HG03159 (cell line): ENCODE measurements at regions not wholly inside any gene's neighbourhood (a gene's known extent, or its start where the extent isn't known, plus 50 kb on each side); places are given as distances from the start of the nearest gene placed in this dataset.

Experiments
- ATAC-seq: cut with Tn5 transposase; IDR thresholded peaks from one replicate; pipeline ENCODE4 v1.9.1; 2021; ENCODE audit warnings: mild to moderate bottlenecking, moderate library complexity; ENCODE audit not compliant: unreplicated experiment

- ATAC-seq: no peak
Observed at GRCh38 chr1:112262316-112262715, 133.7 kb upstream of the CTTNBP2NL start.

- ATAC-seq: no peak
Observed at GRCh38 chr1:112263042-112263441, 133.0 kb upstream of the CTTNBP2NL start.

GRCh38 chr1:112263453-112263852 is 132.6 kb upstream of the CTTNBP2NL start:
- ATAC-seq: no peak

GRCh38 chr1:112264010-112264409 is 132.0 kb upstream of the CTTNBP2NL start:
- no peak for ATAC-seq

GRCh38 chr1:112264553-112264952 is 131.5 kb upstream of the CTTNBP2NL start:
- ATAC-seq: no peak

- no peak for ATAC-seq
Observed at GRCh38 chr1:112265931-112266330, 130.1 kb upstream of the CTTNBP2NL start.

DNA sequence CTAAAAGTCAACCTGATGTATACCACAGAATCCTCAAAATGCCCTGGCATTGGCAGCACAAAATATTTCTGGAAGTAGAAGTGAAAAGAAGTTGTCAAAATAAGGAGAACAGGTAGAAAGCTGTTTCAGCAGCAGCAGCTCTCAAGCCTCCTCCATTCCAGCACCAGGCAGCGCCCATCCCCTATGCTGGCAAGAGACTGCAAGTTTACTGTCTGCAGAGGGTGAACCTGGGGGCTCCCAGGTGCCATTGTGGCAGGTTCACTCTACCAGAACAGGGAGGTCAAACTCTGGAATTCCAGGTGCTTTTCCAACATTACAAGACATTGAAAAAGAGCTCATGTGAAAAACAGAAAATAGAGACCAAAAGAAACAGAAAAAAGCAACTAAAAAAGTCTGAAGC is 128.8 kb upstream of the CTTNBP2NL start:
- ATAC-seq: no peak

- no peak for ATAC-seq
Observed at GRCh38 chr1:112267929-112268328, 128.1 kb upstream of the CTTNBP2NL start.

DNA sequence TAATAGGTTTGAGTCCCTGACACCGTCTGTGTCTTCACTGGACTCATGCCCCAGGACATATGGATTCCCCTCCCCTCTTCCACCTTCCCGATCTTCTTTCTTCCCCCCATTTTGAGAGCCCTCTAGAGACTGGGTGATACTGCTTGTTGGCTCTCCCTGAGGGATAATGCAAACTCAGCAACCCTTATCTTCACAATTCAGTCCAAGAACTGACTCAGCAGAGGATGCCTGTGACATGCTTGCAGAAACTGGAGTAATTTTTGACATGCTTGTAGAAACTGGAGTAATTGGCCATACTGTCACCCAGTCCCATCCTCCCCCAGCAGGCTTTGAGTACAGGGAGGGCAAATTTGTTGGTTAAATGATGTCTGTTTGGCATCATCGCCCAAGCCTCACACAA is 127.6 kb upstream of the CTTNBP2NL start:
- ATAC-seq: no peak

GRCh38 chr1:112271270-112271669 is 124.7 kb upstream of the CTTNBP2NL start:
- no peak for ATAC-seq

DNA sequence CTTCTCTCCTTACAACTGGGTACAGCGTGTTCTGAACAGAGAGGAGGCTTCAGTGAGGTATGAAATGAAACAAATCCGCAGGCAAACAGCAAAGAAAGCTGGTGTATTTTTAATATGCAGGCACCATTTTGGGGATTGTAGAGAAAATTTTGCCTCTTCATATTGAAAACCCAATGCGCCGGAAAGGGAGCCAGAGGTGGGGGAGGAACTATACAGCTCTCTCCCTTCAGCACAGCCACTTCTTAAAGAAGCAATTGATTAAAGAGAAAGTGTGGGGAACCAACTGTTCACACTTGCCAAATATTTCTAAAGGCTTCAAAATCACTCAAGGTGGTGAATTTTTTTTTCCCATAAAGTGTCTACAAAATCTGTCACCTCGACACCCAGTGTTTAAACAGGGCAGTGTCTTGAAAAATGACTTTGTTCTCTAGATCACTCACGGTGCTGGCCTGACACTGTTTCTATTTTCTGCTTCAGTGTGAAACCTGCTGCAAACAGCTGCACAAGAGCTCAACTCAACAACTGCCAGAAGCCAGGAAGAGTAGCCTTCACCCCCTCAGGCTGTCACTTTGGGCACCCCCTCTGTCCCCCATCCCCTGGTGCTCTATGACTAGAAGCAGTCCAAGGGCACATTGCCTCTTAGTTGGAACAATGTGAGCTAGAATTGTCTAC is 123.8 kb upstream of the CTTNBP2NL start:
- no peak for ATAC-seq

DNA sequence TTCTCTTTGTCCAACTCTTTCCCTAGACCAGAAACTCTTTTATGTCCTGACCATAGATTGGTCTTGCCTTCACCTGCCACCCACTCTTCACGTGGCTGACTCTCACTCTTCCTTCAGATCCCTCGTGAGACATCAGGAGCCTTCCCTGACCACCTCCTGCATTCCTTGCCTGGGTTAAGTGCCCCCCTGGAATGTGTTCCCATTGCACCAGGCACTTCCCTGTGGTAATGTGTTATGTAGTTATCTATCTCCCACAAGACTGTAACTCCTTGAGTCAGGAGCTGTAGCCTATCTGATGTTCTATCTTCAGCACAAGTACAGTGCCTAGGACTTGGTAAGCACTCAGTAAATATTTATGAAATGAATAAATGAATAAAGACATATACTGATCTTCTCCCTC is 111.2 kb upstream of the CTTNBP2NL start:
- ATAC-seq: no peak

DNA sequence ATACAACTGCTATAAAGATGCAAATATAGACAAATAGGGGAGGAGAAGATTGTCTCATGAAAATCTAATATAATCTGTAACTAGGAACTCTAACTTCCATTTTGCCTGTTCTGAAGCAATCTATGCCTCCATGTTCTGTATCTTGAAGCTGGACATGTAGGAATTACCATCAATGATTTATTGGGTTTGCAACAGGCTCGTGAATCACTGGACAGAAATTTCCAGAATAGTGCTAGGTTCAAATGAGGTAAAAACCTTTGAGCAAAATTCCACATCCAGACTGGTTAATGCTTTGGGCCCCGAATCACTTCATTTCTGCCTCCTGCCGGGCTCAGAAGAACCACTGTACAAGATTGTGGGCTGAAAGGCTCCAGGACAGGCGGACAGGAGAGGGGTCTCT is 110.7 kb upstream of the CTTNBP2NL start:
- ATAC-seq: no peak

DNA sequence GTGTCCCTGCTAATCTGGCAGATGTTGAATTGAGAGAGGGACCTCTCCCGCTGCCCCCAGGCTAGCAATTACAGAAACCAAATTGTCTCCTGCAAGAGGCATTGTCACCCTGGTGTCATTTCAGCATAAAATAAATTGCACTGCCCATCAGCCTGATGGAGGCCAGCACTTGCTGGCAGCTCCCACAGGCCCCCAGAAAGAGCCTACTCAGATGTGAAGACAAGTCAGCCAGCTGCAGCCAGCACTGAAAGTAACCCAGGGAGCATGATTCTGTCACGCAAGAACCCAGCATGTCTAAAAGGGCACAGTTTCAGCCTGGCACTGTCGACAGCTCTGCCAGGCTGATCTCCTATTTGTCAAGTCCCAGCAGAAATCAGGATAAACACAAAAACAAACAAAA is 110.3 kb upstream of the CTTNBP2NL start:
- no peak for ATAC-seq

DNA sequence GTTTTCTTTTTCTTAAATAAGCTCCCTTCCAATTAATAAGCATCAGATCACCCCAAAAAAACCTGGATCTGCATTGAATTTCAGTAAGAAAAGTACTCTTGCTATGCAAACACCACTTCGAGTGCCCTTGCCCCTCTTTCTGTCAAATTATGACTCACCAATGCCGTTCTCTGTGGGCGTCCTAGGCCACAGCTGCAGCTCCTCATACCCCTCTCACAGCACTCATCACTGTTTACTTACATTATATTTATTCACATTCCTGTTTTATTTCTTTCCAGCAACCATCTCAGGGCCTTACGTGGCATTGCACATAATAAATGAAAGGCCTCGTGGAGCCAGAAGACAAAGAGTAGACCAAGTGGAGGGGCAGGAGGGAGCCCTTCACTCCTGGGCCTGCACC is 99.1 kb upstream of the CTTNBP2NL start:
- ATAC-seq: no peak

GRCh38 chr1:112297536-112297935 is 98.5 kb upstream of the CTTNBP2NL start:
- no peak for ATAC-seq

GRCh38 chr1:112298558-112298957 is 97.5 kb upstream of the CTTNBP2NL start:
- no peak for ATAC-seq

DNA sequence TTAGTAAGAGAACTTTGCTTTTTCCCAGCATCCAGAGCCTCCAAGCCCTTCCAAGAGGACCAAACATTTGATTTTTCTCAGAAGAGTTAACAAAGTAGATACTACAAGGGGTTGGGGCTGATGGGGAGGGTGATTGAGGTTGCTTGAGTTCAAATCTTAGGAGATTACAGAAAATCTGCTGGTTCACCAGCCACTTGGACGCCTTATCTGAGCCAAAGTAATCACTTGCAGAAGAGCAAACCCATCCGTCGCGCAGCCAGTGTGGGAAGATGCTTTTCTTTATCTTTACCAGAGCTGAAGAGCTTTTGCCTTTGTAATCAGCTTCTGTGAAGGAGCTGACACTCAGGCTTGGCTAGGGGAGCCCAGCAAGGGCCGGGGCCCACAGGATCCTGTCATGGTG is 91.9 kb upstream of the CTTNBP2NL start:
- no peak for ATAC-seq

DNA sequence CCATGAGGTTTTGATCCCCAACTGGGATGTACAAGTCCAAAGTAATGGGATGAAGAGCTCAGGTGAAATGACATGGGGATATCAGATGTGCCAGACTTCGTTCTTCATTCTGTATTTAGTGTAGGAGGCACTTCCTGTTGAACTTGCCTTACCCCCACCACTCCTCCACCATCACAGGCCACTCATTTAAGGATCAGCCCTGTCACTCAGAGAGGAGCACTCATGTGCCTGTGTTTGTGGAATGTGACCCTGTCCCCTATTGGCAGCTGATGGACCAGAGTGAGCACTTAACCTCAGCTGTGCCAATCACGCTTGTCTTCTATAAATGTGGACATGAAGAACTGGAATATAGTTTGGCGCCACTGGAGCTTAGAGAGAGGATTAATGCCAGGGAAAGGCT is 91.4 kb upstream of the CTTNBP2NL start:
- ATAC-seq: no peak

- ATAC-seq: no peak
Observed at GRCh38 chr1:112307930-112308591, 88.0 kb upstream of the CTTNBP2NL start.

- no peak for ATAC-seq
Observed at GRCh38 chr1:112308716-112309115, 87.3 kb upstream of the CTTNBP2NL start.

- no peak for ATAC-seq
Observed at GRCh38 chr1:112309499-112309898, 86.5 kb upstream of the CTTNBP2NL start.

DNA sequence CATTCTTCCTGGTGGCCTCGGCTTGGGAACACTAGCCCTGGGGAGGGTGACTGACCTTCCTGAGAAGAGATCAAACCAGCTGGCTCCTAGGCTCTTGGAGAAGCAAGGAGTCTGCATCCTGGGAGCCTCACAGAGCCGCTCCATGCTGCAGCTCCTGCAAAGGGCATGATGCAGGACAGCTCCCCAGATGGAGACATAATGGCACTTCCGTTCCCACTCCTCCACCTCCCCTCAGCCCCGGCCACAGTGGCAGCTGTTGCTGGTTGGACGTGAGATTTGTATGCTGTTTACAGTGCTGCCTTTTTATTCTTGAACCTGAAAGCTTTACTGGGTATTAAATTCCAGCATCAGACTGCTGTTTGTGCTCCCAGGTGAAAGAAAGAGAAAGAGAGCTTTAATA is 83.7 kb upstream of the CTTNBP2NL start:
- ATAC-seq: no peak
